ENCODE measurements at regions not wholly inside any gene's neighbourhood (a gene's known extent, or its start where the extent isn't known, plus 50 kb on each side); places are given as distances from the start of the nearest gene placed in this dataset.

- DNase-seq (ENCODE audit: low read depth, low spot score) (no peak), ATAC-seq (peak; percentile 73)
- Histone ChIP-seq H3K27me3 (ENCODE audit: control insufficient read depth, insufficient read depth, low read length) (no peaks in the 10 kb centered on the region), H3K9me3 (ENCODE audit: control insufficient read depth, insufficient read depth, low read depth, low read length) (no peaks in the 10 kb centered on the region), H3K27ac (ENCODE audit: low read length) (no peak overlapping the region), H3K36me3 (ENCODE audit: control insufficient read depth, insufficient read depth, low read length) (no peaks in the 10 kb centered on the region), H3K4me1 (ENCODE audit: control insufficient read depth, insufficient read depth, low read length) (no peaks in the 10 kb centered on the region), H3K4me3 (ENCODE audit: low read depth in 2 of 2, low read length in 2 of 2) (no peak overlapping the region)
- CTCF ChIA-PET, result no interaction called here
- POLR2A ChIA-PET, result no interaction called here
- intact Hi-C loops (cut with micrococcal nuclease; ENCODE audit: unreplicated experiment) (no loop called here), in situ Hi-C loops (cut with HindIII; ENCODE audit: low pct_unique_long_range_greater_than_20kb, low sequenced_read_pairs) (no loop called here)
- no TSS peak for BruUV-seq (replicated peaks)
- no peak for TF ChIP-seq CTCF (IDR thresholded peaks at IDR 0.05)
- TF ChIP-seq TCF7L2 (IDR thresholded peaks at IDR 0.05; ENCODE audit: low read depth, low read length), result no peak
- TF ChIP-seq POLR2AphosphoS5 (IDR thresholded peaks at IDR 0.05; ENCODE audit: low read depth, low read length), result no peak
- TF ChIP-seq SIN3A (IDR thresholded peaks at IDR 0.05; ENCODE audit: borderline replicate concordance, insufficient read depth, low read depth, low read length), result no peak
- TF ChIP-seq, protein P1, sequence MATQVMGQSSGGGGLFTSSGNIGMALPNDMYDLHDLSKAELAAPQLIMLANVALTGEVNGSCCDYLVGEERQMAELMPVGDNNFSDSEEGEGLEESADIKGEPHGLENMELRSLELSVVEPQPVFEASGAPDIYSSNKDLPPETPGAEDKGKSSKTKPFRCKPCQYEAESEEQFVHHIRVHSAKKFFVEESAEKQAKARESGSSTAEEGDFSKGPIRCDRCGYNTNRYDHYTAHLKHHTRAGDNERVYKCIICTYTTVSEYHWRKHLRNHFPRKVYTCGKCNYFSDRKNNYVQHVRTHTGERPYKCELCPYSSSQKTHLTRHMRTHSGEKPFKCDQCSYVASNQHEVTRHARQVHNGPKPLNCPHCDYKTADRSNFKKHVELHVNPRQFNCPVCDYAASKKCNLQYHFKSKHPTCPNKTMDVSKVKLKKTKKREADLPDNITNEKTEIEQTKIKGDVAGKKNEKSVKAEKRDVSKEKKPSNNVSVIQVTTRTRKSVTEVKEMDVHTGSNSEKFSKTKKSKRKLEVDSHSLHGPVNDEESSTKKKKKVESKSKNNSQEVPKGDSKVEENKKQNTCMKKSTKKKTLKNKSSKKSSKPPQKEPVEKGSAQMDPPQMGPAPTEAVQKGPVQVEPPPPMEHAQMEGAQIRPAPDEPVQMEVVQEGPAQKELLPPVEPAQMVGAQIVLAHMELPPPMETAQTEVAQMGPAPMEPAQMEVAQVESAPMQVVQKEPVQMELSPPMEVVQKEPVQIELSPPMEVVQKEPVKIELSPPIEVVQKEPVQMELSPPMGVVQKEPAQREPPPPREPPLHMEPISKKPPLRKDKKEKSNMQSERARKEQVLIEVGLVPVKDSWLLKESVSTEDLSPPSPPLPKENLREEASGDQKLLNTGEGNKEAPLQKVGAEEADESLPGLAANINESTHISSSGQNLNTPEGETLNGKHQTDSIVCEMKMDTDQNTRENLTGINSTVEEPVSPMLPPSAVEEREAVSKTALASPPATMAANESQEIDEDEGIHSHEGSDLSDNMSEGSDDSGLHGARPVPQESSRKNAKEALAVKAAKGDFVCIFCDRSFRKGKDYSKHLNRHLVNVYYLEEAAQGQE (IDR thresholded peaks at IDR 0.05; ENCODE audit: insufficient read depth in 1 of 2, low read depth in 2 of 2, low read length in 1 of 2), result no peak
Measured at GRCh38 chr12:91406920-91407341, 224.3 kb upstream of the DCN start.

DNA sequence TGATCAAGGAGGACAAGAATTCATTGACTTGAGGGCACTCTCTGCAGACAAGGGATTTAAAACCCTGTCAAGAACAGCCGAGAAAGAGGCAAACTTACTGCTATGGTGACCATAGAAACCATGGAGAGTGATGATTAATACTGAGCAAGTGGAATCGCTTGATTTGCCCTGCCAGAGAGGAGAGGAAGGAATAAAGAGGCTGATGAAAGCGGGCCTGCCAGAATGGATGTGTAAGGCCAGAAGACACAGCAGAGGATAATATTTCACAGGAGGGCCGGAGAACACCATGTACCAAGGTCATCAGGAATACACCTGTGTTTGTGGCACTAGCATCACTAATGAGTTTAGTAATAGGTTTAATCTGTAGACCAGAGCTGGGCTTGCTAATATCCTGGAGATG is 221.8 kb upstream of the DCN start:
- H3K27ac ChIP-seq (ENCODE audit: low read length), result no peak overlapping the region
- intact Hi-C loops (cut with micrococcal nuclease; ENCODE audit: unreplicated experiment), result no loop called here
- no peaks in the 10 kb centered on the region for H3K36me3 ChIP-seq (ENCODE audit: control insufficient read depth, insufficient read depth, low read length)
- no peaks in the 10 kb centered on the region for H3K27me3 ChIP-seq (ENCODE audit: control insufficient read depth, insufficient read depth, low read length)
- H3K4me1 ChIP-seq (ENCODE audit: control insufficient read depth, insufficient read depth, low read length), result no peaks in the 10 kb centered on the region
- BruUV-seq (replicated peaks), result no TSS peak
- ATAC-seq (no peak), DNase-seq (ENCODE audit: low read depth, low spot score) (no peak)
- CTCF ChIA-PET, result no interaction called here
- H3K9me3 ChIP-seq (ENCODE audit: control insufficient read depth, insufficient read depth, low read depth, low read length), result no peaks in the 10 kb centered on the region
- POLR2A ChIA-PET, result no interaction called here
- no peak for TF ChIP-seq CTCF (IDR thresholded peaks at IDR 0.05)
- no peak overlapping the region for H3K4me3 ChIP-seq (ENCODE audit: low read depth in 2 of 2, low read length in 2 of 2)
- in situ Hi-C loops (cut with HindIII; ENCODE audit: low pct_unique_long_range_greater_than_20kb, low sequenced_read_pairs), result no loop called here

GRCh38 chr12:91401190-91401589 is 218.6 kb upstream of the DCN start:
- no peaks in the 10 kb centered on the region for H3K36me3 ChIP-seq (ENCODE audit: control insufficient read depth, insufficient read depth, low read length)
- ChIA-PET CTCF (no interaction called here), POLR2A (no interaction called here)
- no peak overlapping the region for H3K27ac ChIP-seq (ENCODE audit: low read length)
- no peak for TF ChIP-seq TCF7L2 (IDR thresholded peaks at IDR 0.05; ENCODE audit: low read depth, low read length)
- no peak for TF ChIP-seq SIN3A (IDR thresholded peaks at IDR 0.05; ENCODE audit: borderline replicate concordance, insufficient read depth, low read depth, low read length)
- TF ChIP-seq POLR2AphosphoS5 (IDR thresholded peaks at IDR 0.05; ENCODE audit: low read depth, low read length), result no peak
- no peak for TF ChIP-seq CTCF (IDR thresholded peaks at IDR 0.05)
- TF ChIP-seq, protein P1 (IDR thresholded peaks at IDR 0.05; ENCODE audit: insufficient read depth in 1 of 2, low read depth in 2 of 2, low read length in 1 of 2), result no peak
- intact Hi-C loops (cut with micrococcal nuclease; ENCODE audit: unreplicated experiment), result no loop called here
- no peak for ATAC-seq
- in situ Hi-C loops (cut with HindIII; ENCODE audit: low pct_unique_long_range_greater_than_20kb, low sequenced_read_pairs), result no loop called here
- no peak overlapping the region for H3K4me3 ChIP-seq (ENCODE audit: low read depth in 2 of 2, low read length in 2 of 2)
- no peak for DNase-seq (ENCODE audit: low read depth, low spot score)
- H3K4me1 ChIP-seq (ENCODE audit: control insufficient read depth, insufficient read depth, low read length), result no peaks in the 10 kb centered on the region
- no peaks in the 10 kb centered on the region for H3K9me3 ChIP-seq (ENCODE audit: control insufficient read depth, insufficient read depth, low read depth, low read length)
- no peaks in the 10 kb centered on the region for H3K27me3 ChIP-seq (ENCODE audit: control insufficient read depth, insufficient read depth, low read length)
- BruUV-seq (replicated peaks), result no TSS peak
